Tibial nerve (tissue), 4 donors: ENCODE measurements at regions not wholly inside any gene's neighbourhood (a gene's known extent, or its start where the extent isn't known, plus 50 kb on each side); places are given as distances from the start of the nearest gene placed in this dataset.

Source experiments
- EP300 ChIP-seq, 2 donors: sonication (generic); formaldehyde crosslinking; IDR thresholded peaks; one replicate each; pipeline ENCODE4 v1.6.1; 2017; ENCODE audit warnings: antibody characterized with exemption in 2 of 2, mild to moderate bottlenecking in 1 of 2
- POLR2A ChIP-seq, 2 donors: fragments of 450-650 bp; IDR thresholded peaks; one replicate each; pipeline ENCODE4 v1.6.1; 2017; ENCODE audit warnings: antibody characterized with exemption in 2 of 2, mild to moderate bottlenecking in 2 of 2, moderate library complexity in 2 of 2
- TF ChIP-seq, protein P1 (sequence below), 5 experiments: fragments of 200-600 bp in 3 of 5; fragments of 450-650 bp in 2 of 5; sonication (generic) in 3 of 5; IDR thresholded peaks; one replicate each; pipeline ENCODE4 v1.5.1; 2016 to 2019; ENCODE audit warnings: antibody characterized with exemption in 5 of 5, mild to moderate bottlenecking in 3 of 5, moderate library complexity in 2 of 5

DNA sequence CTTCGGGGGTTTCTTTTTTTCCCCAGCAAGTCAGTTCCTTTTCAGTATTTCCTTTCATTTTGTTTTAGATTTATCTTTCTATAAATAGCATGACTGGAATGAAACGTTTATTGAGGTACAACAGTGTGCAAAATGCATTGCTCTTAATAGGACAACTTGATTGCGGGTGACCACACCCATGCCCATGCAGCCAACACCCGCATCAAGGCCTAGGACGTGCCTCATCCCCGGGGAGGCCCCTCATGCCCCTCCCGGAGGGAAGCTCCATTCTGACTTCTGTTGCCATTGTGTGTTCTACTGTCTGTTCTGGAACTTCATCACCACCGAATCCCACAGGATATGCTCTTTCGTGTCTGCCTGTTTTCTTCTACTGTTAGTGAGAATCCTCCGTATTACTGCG, 82.2 kb downstream of the RPS6KA4 start:
- TF ChIP-seq, protein P1, sequence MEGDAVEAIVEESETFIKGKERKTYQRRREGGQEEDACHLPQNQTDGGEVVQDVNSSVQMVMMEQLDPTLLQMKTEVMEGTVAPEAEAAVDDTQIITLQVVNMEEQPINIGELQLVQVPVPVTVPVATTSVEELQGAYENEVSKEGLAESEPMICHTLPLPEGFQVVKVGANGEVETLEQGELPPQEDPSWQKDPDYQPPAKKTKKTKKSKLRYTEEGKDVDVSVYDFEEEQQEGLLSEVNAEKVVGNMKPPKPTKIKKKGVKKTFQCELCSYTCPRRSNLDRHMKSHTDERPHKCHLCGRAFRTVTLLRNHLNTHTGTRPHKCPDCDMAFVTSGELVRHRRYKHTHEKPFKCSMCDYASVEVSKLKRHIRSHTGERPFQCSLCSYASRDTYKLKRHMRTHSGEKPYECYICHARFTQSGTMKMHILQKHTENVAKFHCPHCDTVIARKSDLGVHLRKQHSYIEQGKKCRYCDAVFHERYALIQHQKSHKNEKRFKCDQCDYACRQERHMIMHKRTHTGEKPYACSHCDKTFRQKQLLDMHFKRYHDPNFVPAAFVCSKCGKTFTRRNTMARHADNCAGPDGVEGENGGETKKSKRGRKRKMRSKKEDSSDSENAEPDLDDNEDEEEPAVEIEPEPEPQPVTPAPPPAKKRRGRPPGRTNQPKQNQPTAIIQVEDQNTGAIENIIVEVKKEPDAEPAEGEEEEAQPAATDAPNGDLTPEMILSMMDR (IDR thresholded peaks at IDR 0.05) = no peak
- no peak for TF ChIP-seq POLR2A (IDR thresholded peaks at IDR 0.05)
- no peak for TF ChIP-seq EP300 (IDR thresholded peaks at IDR 0.05)
